A549 (cell line): ENCODE measurements at regions not wholly inside any gene's neighbourhood (a gene's known extent, or its start where the extent isn't known, plus 50 kb on each side); places are given as distances from the start of the nearest gene placed in this dataset.

Experiments
- BHLHE40 ChIP-seq: IDR thresholded peaks from 2 replicates; pipeline ENCODE4 v1.6.1; 2012; ENCODE audit warnings: low read depth, low read length, inconsistent platforms
- CEBPB ChIP-seq, 2 experiments: fragments of >200 bp in 1 of 2; sonication (Bioruptor Twin) in 1 of 2; formaldehyde crosslinking in 1 of 2; IDR thresholded peaks; 2 replicates each; pipeline ENCODE4 v1.6.1; 2012 to 2016
- CHD4 ChIP-seq: fragments of 200-600 bp; sonication (generic); IDR thresholded peaks from 2 replicates; pipeline ENCODE4 v1.6.1; 2016; ENCODE audit warnings: antibody characterized with exemption, mild to moderate bottlenecking, borderline replicate concordance
- FOSL2 ChIP-seq, 2 experiments: fragments of 450-650 bp in 1 of 2; fragments of >200 bp in 1 of 2; sonication (Bioruptor Twin) in 1 of 2; formaldehyde crosslinking; IDR thresholded peaks; 2 replicates each; pipeline versions ENCODE4 v1.5.0 to v1.6.1; 2016 to 2020; ENCODE audit warnings: mild to moderate bottlenecking in 1 of 2, moderate library complexity in 1 of 2
- GATA3 ChIP-seq: IDR thresholded peaks from 2 replicates; pipeline ENCODE4 v1.6.1; 2012; ENCODE audit warnings: borderline replicate concordance
- NFE2L2 ChIP-seq: fragments of 150-350 bp; conservative IDR thresholded peaks from 2 replicates; pipeline ENCODE4 v1.6.1; 2014; ENCODE audit warnings: low read length
- PHF8 ChIP-seq: fragments of 200-600 bp; sonication (generic); IDR thresholded peaks from 2 replicates; pipeline ENCODE4 v1.6.1; 2016; ENCODE audit warnings: low read depth, mild to moderate bottlenecking, antibody characterized with exemption, moderate library complexity, borderline replicate concordance
- POLR2A ChIP-seq: IDR thresholded peaks from 2 replicates; pipeline ENCODE4 v1.6.1; 2012; ENCODE audit warnings: mild to moderate bottlenecking, low read length
- TFCP2L1 ChIP-seq: fragments of 250-450 bp; sonication (Bioruptor Pico); IDR thresholded peaks from 2 replicates; pipeline ENCODE4 v1.5.0; 2021; ENCODE audit warnings: mild to moderate bottlenecking
- ZSCAN20 ChIP-seq: fragments of 250-450 bp; sonication (Bioruptor Pico); IDR thresholded peaks from 2 replicates; pipeline ENCODE4 v1.8.0; 2022; ENCODE audit warnings: mild to moderate bottlenecking, moderate library complexity
- TF ChIP-seq, protein P1 (sequence below): fragments of >200 bp; sonication (Bioruptor Twin); formaldehyde crosslinking; IDR thresholded peaks from 3 replicates; pipeline ENCODE4 v1.5.1; 2016
- TF ChIP-seq, protein P2 (sequence below): fragments of 200-600 bp; sonication (generic); IDR thresholded peaks from 2 replicates; pipeline ENCODE4 v1.6.1; 2016; ENCODE audit warnings: antibody characterized with exemption, mild to moderate bottlenecking, moderate library complexity

DNA sequence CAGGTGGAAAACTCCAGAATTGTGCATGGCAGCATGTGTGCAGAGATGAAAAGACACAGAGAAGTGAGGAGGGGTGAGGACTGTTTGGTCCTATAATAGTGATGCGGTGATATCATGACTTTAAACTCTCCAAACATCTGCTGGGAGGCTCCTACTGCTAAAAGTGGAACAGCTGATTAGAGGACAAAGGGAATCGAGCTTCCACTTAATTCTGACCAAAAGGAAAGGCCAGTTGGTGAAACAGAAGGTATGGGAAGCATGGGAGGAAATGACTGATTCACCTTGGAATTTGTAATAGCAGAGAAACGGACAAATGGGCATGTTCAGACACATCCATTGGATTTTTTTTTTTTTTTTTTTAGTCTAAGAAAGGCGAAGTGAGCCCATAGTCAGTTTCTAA is 67.5 kb upstream of the MAMDC2 start:
- TF ChIP-seq CHD4 (no peak), CEBPB (IDR thresholded peaks at IDR 0.05) (no peak), GATA3 (no peak), ZSCAN20 (CRISPR knock-in tag) (no peak), PHF8 (no peak), NFE2L2 (no peak), FOSL2 (IDR thresholded peaks at IDR 0.05) (no peak), FOSL2 (CRISPR knock-in tag; IDR thresholded peaks at IDR 0.05) (no peak), POLR2A (no peak), BHLHE40 (no peak), TFCP2L1 (no peak)
- TF ChIP-seq, protein P1, sequence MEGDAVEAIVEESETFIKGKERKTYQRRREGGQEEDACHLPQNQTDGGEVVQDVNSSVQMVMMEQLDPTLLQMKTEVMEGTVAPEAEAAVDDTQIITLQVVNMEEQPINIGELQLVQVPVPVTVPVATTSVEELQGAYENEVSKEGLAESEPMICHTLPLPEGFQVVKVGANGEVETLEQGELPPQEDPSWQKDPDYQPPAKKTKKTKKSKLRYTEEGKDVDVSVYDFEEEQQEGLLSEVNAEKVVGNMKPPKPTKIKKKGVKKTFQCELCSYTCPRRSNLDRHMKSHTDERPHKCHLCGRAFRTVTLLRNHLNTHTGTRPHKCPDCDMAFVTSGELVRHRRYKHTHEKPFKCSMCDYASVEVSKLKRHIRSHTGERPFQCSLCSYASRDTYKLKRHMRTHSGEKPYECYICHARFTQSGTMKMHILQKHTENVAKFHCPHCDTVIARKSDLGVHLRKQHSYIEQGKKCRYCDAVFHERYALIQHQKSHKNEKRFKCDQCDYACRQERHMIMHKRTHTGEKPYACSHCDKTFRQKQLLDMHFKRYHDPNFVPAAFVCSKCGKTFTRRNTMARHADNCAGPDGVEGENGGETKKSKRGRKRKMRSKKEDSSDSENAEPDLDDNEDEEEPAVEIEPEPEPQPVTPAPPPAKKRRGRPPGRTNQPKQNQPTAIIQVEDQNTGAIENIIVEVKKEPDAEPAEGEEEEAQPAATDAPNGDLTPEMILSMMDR: no peak
- TF ChIP-seq, protein P2, sequence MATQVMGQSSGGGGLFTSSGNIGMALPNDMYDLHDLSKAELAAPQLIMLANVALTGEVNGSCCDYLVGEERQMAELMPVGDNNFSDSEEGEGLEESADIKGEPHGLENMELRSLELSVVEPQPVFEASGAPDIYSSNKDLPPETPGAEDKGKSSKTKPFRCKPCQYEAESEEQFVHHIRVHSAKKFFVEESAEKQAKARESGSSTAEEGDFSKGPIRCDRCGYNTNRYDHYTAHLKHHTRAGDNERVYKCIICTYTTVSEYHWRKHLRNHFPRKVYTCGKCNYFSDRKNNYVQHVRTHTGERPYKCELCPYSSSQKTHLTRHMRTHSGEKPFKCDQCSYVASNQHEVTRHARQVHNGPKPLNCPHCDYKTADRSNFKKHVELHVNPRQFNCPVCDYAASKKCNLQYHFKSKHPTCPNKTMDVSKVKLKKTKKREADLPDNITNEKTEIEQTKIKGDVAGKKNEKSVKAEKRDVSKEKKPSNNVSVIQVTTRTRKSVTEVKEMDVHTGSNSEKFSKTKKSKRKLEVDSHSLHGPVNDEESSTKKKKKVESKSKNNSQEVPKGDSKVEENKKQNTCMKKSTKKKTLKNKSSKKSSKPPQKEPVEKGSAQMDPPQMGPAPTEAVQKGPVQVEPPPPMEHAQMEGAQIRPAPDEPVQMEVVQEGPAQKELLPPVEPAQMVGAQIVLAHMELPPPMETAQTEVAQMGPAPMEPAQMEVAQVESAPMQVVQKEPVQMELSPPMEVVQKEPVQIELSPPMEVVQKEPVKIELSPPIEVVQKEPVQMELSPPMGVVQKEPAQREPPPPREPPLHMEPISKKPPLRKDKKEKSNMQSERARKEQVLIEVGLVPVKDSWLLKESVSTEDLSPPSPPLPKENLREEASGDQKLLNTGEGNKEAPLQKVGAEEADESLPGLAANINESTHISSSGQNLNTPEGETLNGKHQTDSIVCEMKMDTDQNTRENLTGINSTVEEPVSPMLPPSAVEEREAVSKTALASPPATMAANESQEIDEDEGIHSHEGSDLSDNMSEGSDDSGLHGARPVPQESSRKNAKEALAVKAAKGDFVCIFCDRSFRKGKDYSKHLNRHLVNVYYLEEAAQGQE: no peak
